K562 (cell line): ENCODE measurements at regions not wholly inside any gene's neighbourhood (a gene's known extent, or its start where the extent isn't known, plus 50 kb on each side); places are given as distances from the start of the nearest gene placed in this dataset.

Source experiments
- ATAC-seq: fragments of 200-7000 bp; cut with Tn5 transposase; 3 replicates; pipeline ENCODE4 v1.9.1; 2020; ENCODE audit warnings: moderate library complexity
- BruUV-seq: library from RNA; stranded (reverse); fragments of 400-500 nt; replicated peaks from 2 replicates; lab custom pipeline; 2021; lab: Mats Ljungman, UMichigan
- CTCF ChIA-PET: fragments of 300-600 bp; formaldehyde crosslinking; extraction: SDS; loops from one replicate; lab custom pipeline; 2021; ENCODE audit warnings: low intra/inter-chr PET ratio; lab: Yijun Ruan, JAX
- POLR2A ChIA-PET: fragments of 300-600, 350-650 bp; sonication (Branson Sonifier 250); formaldehyde crosslinking; extraction: SDS; loops from one replicate; lab custom pipeline; 2021; ENCODE audit warnings: antibody characterized with exemption, inconsistent platforms; lab: Yijun Ruan, JAX
- DNase-seq, 4 experiments: peaks; one replicate each; pipeline versions ENCODE4 v3.0.0 to v3.0.0-alpha.2; 2011 to 2018; ENCODE audit warnings: low spot score in 3 of 4, mixed read lengths in 3 of 4; ENCODE audit errors: extremely low read depth in 1 of 4
- FAIRE-seq: peaks from 2 replicates; lab custom pipeline; 2011; peaks lifted over from hg19 to GRCh38; lab: Jason Lieb, UNC
- H2AFZ ChIP-seq: 2 replicates; pipeline ENCODE4 v1.6.0; 2011; ENCODE audit warnings: low read depth, low read length, control low read depth, inconsistent platforms
- H3K27ac ChIP-seq: fragments of 200-600 bp; 3 replicates; pipeline ENCODE4 v1.8.0; 2011; ENCODE audit warnings: low read depth, mild to moderate bottlenecking, control low read depth, inconsistent platforms, low read length, moderate library complexity, mixed read lengths; ENCODE audit errors: extremely low read depth
- H3K27me3 ChIP-seq, 2 experiments: fragments of 300-600 bp in 1 of 2; 2 replicates in 1 of 2; 3 replicates in 1 of 2; pipeline versions ENCODE4 v1.6.0 to v1.8.0; 2011; ENCODE audit warnings: inconsistent platforms in 2 of 2, low read length in 2 of 2, mild to moderate bottlenecking in 1 of 2, mixed read lengths in 1 of 2, moderate library complexity in 1 of 2; ENCODE audit not compliant: control insufficient read depth in 2 of 2, insufficient read depth in 2 of 2
- H3K36me3 ChIP-seq: fragments of 300-600 bp; 3 replicates; pipeline ENCODE4 v1.8.0; 2011; ENCODE audit warnings: mild to moderate bottlenecking, low read length, inconsistent platforms; ENCODE audit not compliant: control insufficient read depth, insufficient read depth
- H3K4me1 ChIP-seq, 2 experiments: fragments of 200-600 bp in 1 of 2; replicated peaks in 1 of 2; 2 replicates in 1 of 2; 3 replicates in 1 of 2; pipeline versions ENCODE4 v1.5.1 to v1.8.0; 2011; ENCODE audit warnings: inconsistent platforms in 2 of 2, low read length in 2 of 2, mild to moderate bottlenecking in 1 of 2, mixed read lengths in 1 of 2, moderate library complexity in 1 of 2; ENCODE audit not compliant: control insufficient read depth in 2 of 2, insufficient read depth in 2 of 2
- H3K4me2 ChIP-seq: 2 replicates; pipeline ENCODE4 v1.6.1; 2011; ENCODE audit warnings: low read length, control low read depth, inconsistent platforms, mixed read lengths; ENCODE audit not compliant: insufficient read depth
- H3K4me3 ChIP-seq: fragments of 200-600 bp; sonication (generic), shearing (Covaris generic); 2 replicates; pipeline ENCODE4 v1.5.1; 2016; ENCODE audit warnings: control low read depth, inconsistent platforms
- H3K79me2 ChIP-seq: fragments of 200-600 bp; 3 replicates; pipeline ENCODE4 v1.8.0; 2011; ENCODE audit warnings: low read length, inconsistent platforms; ENCODE audit not compliant: control insufficient read depth, insufficient read depth
- H3K9ac ChIP-seq, 2 experiments: 2 replicates each; pipeline versions ENCODE4 v1.6.0 to v1.6.1; 2011; ENCODE audit warnings: low read depth in 2 of 2, low read length in 2 of 2, control low read depth in 1 of 2, inconsistent platforms in 1 of 2, mild to moderate bottlenecking in 1 of 2, mixed read lengths in 1 of 2; ENCODE audit not compliant: insufficient read depth in 1 of 2
- H3K9me1 ChIP-seq: one replicate; pipeline ENCODE4 v1.6.0; 2011; ENCODE audit warnings: inconsistent platforms, mild to moderate bottlenecking, low read length, moderate library complexity; ENCODE audit not compliant: control insufficient read depth, insufficient read depth
- H3K9me3 ChIP-seq: replicated peaks from 2 replicates; pipeline ENCODE4 v1.5.1; 2011; ENCODE audit warnings: low read depth, low read length, inconsistent platforms; ENCODE audit not compliant: control insufficient read depth, insufficient read depth
- H4K20me1 ChIP-seq: replicated peaks from 2 replicates; pipeline ENCODE4 v1.6.1; 2011; ENCODE audit warnings: low read length, inconsistent platforms, mixed read lengths; ENCODE audit not compliant: control insufficient read depth, insufficient read depth
- CAMTA2 ChIP-seq: fragments of 250-450 bp; sonication (Bioruptor Pico); conservative IDR thresholded peaks from 2 replicates; pipeline ENCODE4 v1.5.1; 2022
- CBFA2T3 ChIP-seq: fragments of 450-650 bp; IDR thresholded peaks from 2 replicates; pipeline ENCODE4 v1.6.1; 2017
- GATAD2B ChIP-seq: fragments of 450-650 bp; IDR thresholded peaks from 2 replicates; pipeline ENCODE4 v1.6.1; 2017; ENCODE audit warnings: mild to moderate bottlenecking, borderline replicate concordance
- POLR3G ChIP-seq: IDR thresholded peaks from 2 replicates; pipeline ENCODE4 v1.6.1; 2011; ENCODE audit not compliant: insufficient read length, insufficient replicate concordance; ENCODE audit errors: extremely low read depth
- PPARD ChIP-seq: fragments of 250-450 bp; sonication (Bioruptor Pico); IDR thresholded peaks from 2 replicates; pipeline ENCODE4 v1.8.0; 2022; ENCODE audit warnings: inconsistent platforms, mild to moderate bottlenecking, moderate library complexity
- THRAP3 ChIP-seq: fragments of 450-650 bp; IDR thresholded peaks from 2 replicates; pipeline ENCODE4 v1.6.1; 2016; ENCODE audit warnings: mild to moderate bottlenecking, inconsistent platforms, borderline replicate concordance
- XRCC5 ChIP-seq: fragments of 200-400 bp; formaldehyde crosslinking; IDR thresholded peaks from 2 replicates; pipeline ENCODE4 v1.6.1; 2017; ENCODE audit warnings: low read depth, mild to moderate bottlenecking, low read length
- ZNF717 ChIP-seq: fragments of 250-450 bp; sonication (Bioruptor Pico); IDR thresholded peaks from 2 replicates; pipeline ENCODE4 v1.5.0; 2021
- ZNF76 ChIP-seq: fragments of 250-450 bp; sonication (Bioruptor Pico); IDR thresholded peaks from 2 replicates; pipeline ENCODE4 v1.4.0; 2020; ENCODE audit warnings: mild to moderate bottlenecking, moderate library complexity, borderline replicate concordance
- WGBS: fragments of 100-300 bp; shearing (Covaris generic); methylation state at CpG from one replicate; pipeline ENCODE4 v1.1.6; 2016; ENCODE audit warnings: low coverage, mixed read lengths; ENCODE audit not compliant: insufficient coverage; ENCODE audit errors: missing lambda C conversion rate; 5-methylcytosine and 5-hydroxymethylcytosine counted together
- in situ Hi-C: fragments of 300-500 bp; cut with MboI; formaldehyde crosslinking; loops from 4 replicates; pipeline ENCODE4 v1.15.0; 2018; ENCODE audit warnings: inconsistent platforms, mixed read lengths
- intact Hi-C: fragments of 100-400 bp; cut with micrococcal nuclease; formaldehyde crosslinking; loops from 2 replicates; pipeline ENCODE4 v1.14.2; 2022
- TF ChIP-seq, protein P1 (sequence below): fragments of 450-650 bp; IDR thresholded peaks from 2 replicates; pipeline ENCODE4 v1.6.1; 2016; ENCODE audit warnings: mild to moderate bottlenecking, moderate library complexity
- TF ChIP-seq, protein P2 (sequence below): IDR thresholded peaks from 2 replicates; pipeline ENCODE4 v1.6.1; 2011; ENCODE audit warnings: borderline replicate concordance, low read depth, mild to moderate bottlenecking, moderate library complexity, low read length; ENCODE audit not compliant: insufficient read depth, poor library complexity, severe bottlenecking

DNA sequence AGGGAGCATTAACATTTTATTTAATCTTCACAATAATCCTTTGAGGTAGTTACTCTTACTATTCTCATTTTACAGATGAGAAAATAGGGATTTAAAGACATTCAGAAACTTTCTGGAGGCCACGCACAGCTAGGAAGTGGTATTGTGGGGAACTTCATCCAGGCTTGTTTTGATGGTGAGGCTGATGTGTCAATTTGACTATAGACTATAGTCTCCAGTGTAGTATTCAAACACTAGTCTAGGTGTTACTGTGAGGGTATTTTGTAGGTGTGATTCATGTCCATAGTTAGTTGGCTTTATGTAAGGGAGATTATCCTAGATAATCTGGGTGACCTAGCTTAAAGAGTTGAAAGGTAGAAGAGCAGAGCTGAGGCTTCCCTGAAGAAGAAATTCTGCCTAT is 54.1 kb upstream of the ELL2 start:
- Histone ChIP-seq H3K9me1 (no peaks in the 10 kb centered on the region), H2AFZ (no peak overlapping the region), H3K79me2 (no peaks in the 10 kb centered on the region), H3K9ac (no peak overlapping the region), H3K4me2 (no peak overlapping the region), H4K20me1 (no peaks in the 10 kb centered on the region), H3K27me3 (no peaks in the 10 kb centered on the region), H3K27ac (no peak overlapping the region), H3K4me1 (peaks cover 0 to 9% of the 10 kb centered on the region in 2 experiments; a peak in 2 of 5 replicates), H3K36me3 (no peaks in the 10 kb centered on the region), H3K4me3 (no peak overlapping the region), H3K9me3 (no peaks in the 10 kb centered on the region; the same call in 1 of the 2 replicates)
- WGBS = 67% methylated on average over 1 of the region's 1 CpG
- CTCF ChIA-PET = no interaction called here
- POLR2A ChIA-PET = interaction anchor here (1.0 to 1.5 kb wide), 4 partner anchors 9 to 42 kb away, joined by 3 to 4 read pairs (median 4); no protein-coding TSS in a partner anchor
- FAIRE-seq (no peak), ATAC-seq (peak; percentile 22; the same call in 1 of the 3 replicates), DNase-seq (no peak)
- intact Hi-C loops = no loop called here
- BruUV-seq = no TSS peak
- in situ Hi-C loops = no loop called here
- TF ChIP-seq POLR3G (no peak), ZNF76 (no peak), PPARD (CRISPR knock-in tag) (no peak), THRAP3 (no peak), CBFA2T3 (no peak), ZNF717 (no peak), CAMTA2 (no peak), GATAD2B (no peak), XRCC5 (no peak)
- TF ChIP-seq, protein P1, sequence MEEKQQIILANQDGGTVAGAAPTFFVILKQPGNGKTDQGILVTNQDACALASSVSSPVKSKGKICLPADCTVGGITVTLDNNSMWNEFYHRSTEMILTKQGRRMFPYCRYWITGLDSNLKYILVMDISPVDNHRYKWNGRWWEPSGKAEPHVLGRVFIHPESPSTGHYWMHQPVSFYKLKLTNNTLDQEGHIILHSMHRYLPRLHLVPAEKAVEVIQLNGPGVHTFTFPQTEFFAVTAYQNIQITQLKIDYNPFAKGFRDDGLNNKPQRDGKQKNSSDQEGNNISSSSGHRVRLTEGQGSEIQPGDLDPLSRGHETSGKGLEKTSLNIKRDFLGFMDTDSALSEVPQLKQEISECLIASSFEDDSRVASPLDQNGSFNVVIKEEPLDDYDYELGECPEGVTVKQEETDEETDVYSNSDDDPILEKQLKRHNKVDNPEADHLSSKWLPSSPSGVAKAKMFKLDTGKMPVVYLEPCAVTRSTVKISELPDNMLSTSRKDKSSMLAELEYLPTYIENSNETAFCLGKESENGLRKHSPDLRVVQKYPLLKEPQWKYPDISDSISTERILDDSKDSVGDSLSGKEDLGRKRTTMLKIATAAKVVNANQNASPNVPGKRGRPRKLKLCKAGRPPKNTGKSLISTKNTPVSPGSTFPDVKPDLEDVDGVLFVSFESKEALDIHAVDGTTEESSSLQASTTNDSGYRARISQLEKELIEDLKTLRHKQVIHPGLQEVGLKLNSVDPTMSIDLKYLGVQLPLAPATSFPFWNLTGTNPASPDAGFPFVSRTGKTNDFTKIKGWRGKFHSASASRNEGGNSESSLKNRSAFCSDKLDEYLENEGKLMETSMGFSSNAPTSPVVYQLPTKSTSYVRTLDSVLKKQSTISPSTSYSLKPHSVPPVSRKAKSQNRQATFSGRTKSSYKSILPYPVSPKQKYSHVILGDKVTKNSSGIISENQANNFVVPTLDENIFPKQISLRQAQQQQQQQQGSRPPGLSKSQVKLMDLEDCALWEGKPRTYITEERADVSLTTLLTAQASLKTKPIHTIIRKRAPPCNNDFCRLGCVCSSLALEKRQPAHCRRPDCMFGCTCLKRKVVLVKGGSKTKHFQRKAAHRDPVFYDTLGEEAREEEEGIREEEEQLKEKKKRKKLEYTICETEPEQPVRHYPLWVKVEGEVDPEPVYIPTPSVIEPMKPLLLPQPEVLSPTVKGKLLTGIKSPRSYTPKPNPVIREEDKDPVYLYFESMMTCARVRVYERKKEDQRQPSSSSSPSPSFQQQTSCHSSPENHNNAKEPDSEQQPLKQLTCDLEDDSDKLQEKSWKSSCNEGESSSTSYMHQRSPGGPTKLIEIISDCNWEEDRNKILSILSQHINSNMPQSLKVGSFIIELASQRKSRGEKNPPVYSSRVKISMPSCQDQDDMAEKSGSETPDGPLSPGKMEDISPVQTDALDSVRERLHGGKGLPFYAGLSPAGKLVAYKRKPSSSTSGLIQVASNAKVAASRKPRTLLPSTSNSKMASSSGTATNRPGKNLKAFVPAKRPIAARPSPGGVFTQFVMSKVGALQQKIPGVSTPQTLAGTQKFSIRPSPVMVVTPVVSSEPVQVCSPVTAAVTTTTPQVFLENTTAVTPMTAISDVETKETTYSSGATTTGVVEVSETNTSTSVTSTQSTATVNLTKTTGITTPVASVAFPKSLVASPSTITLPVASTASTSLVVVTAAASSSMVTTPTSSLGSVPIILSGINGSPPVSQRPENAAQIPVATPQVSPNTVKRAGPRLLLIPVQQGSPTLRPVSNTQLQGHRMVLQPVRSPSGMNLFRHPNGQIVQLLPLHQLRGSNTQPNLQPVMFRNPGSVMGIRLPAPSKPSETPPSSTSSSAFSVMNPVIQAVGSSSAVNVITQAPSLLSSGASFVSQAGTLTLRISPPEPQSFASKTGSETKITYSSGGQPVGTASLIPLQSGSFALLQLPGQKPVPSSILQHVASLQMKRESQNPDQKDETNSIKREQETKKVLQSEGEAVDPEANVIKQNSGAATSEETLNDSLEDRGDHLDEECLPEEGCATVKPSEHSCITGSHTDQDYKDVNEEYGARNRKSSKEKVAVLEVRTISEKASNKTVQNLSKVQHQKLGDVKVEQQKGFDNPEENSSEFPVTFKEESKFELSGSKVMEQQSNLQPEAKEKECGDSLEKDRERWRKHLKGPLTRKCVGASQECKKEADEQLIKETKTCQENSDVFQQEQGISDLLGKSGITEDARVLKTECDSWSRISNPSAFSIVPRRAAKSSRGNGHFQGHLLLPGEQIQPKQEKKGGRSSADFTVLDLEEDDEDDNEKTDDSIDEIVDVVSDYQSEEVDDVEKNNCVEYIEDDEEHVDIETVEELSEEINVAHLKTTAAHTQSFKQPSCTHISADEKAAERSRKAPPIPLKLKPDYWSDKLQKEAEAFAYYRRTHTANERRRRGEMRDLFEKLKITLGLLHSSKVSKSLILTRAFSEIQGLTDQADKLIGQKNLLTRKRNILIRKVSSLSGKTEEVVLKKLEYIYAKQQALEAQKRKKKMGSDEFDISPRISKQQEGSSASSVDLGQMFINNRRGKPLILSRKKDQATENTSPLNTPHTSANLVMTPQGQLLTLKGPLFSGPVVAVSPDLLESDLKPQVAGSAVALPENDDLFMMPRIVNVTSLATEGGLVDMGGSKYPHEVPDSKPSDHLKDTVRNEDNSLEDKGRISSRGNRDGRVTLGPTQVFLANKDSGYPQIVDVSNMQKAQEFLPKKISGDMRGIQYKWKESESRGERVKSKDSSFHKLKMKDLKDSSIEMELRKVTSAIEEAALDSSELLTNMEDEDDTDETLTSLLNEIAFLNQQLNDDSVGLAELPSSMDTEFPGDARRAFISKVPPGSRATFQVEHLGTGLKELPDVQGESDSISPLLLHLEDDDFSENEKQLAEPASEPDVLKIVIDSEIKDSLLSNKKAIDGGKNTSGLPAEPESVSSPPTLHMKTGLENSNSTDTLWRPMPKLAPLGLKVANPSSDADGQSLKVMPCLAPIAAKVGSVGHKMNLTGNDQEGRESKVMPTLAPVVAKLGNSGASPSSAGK = no peak
- TF ChIP-seq, protein P2, sequence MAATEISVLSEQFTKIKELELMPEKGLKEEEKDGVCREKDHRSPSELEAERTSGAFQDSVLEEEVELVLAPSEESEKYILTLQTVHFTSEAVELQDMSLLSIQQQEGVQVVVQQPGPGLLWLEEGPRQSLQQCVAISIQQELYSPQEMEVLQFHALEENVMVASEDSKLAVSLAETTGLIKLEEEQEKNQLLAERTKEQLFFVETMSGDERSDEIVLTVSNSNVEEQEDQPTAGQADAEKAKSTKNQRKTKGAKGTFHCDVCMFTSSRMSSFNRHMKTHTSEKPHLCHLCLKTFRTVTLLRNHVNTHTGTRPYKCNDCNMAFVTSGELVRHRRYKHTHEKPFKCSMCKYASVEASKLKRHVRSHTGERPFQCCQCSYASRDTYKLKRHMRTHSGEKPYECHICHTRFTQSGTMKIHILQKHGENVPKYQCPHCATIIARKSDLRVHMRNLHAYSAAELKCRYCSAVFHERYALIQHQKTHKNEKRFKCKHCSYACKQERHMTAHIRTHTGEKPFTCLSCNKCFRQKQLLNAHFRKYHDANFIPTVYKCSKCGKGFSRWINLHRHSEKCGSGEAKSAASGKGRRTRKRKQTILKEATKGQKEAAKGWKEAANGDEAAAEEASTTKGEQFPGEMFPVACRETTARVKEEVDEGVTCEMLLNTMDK = no peak
